Natural killer cell (primary cell): ENCODE measurements at regions not wholly inside any gene's neighbourhood (a gene's known extent, or its start where the extent isn't known, plus 50 kb on each side); places are given as distances from the start of the nearest gene placed in this dataset.

Experiments
- ATAC-seq, 3 donors: fragments of 150-1000 bp in 2 of 3; fragments of 200-7000 bp in 1 of 3; cut with Tn5 transposase; 1 replicate in 1 of 3; 2 replicates in 2 of 3; pipeline ENCODE4 v1.10.0; 2021; ENCODE audit warnings: mild to moderate bottlenecking in 2 of 3, moderate library complexity in 2 of 3
- DNase-seq, 2 donors: peaks; one replicate each; pipeline versions ENCODE4 v3.0.0 to v3.0.0-alpha.2; 2013 to 2021; ENCODE audit warnings: mixed read lengths in 1 of 2
- H3K27ac ChIP-seq: one replicate; pipeline ENCODE4 v1.5.1; 2013; ENCODE audit warnings: mild to moderate bottlenecking, low read length
- H3K27me3 ChIP-seq: one replicate; pipeline ENCODE4 v1.6.1; 2013; ENCODE audit warnings: low read length; ENCODE audit not compliant: control insufficient read depth, insufficient read depth
- H3K36me3 ChIP-seq: one replicate; pipeline ENCODE4 v1.6.1; 2013; ENCODE audit warnings: low read length; ENCODE audit not compliant: control insufficient read depth, insufficient read depth
- H3K4me1 ChIP-seq: one replicate; pipeline ENCODE4 v1.6.1; 2013; ENCODE audit warnings: low read length; ENCODE audit not compliant: control insufficient read depth, insufficient read depth
- H3K4me3 ChIP-seq: one replicate; pipeline ENCODE4 v1.5.1; 2013; ENCODE audit warnings: low read length
- H3K9me3 ChIP-seq: one replicate; pipeline ENCODE4 v1.6.1; 2013; ENCODE audit warnings: low read length; ENCODE audit not compliant: control insufficient read depth, insufficient read depth
- H3K27ac Mint-ChIP-seq, 2 donors: one replicate each; pipeline ENCODE4 v1.8.0; 2022; ENCODE audit warnings: mild to moderate bottlenecking in 2 of 2, mixed read lengths in 2 of 2, moderate library complexity in 1 of 2
- H3K27me3 Mint-ChIP-seq, 2 donors: one replicate each; pipeline ENCODE4 v1.8.0; 2022; ENCODE audit warnings: low read depth in 2 of 2, mixed read lengths in 2 of 2
- H3K36me3 Mint-ChIP-seq: one replicate; pipeline ENCODE4 v1.8.0; 2022; ENCODE audit warnings: mixed read lengths
- H3K4me1 Mint-ChIP-seq, 2 donors: one replicate each; pipeline ENCODE4 v1.8.0; 2022; ENCODE audit warnings: mixed read lengths in 2 of 2
- H3K4me3 Mint-ChIP-seq: one replicate; pipeline ENCODE4 v1.8.0; 2022; ENCODE audit warnings: mild to moderate bottlenecking, moderate library complexity, mixed read lengths
- H3K9me3 Mint-ChIP-seq, 2 donors: one replicate each; pipeline ENCODE4 v1.8.0; 2022; ENCODE audit warnings: mixed read lengths in 2 of 2
- CTCF ChIP-seq: fragments of 200-600 bp; IDR thresholded peaks from one replicate; pipeline ENCODE4 v1.8.0; 2022; ENCODE audit warnings: antibody characterized with exemption
- WGBS: methylation state at CpG from one replicate; pipeline ENCODE4 v1.1.7; 2013; ENCODE audit warnings: missing lambda C conversion rate; ENCODE audit not compliant: insufficient coverage; 5-methylcytosine and 5-hydroxymethylcytosine counted together
- intact Hi-C: fragments of 100-400 bp; cut with micrococcal nuclease; formaldehyde crosslinking; loops from one replicate; pipeline ENCODE4 v1.14.2; 2022

DNA sequence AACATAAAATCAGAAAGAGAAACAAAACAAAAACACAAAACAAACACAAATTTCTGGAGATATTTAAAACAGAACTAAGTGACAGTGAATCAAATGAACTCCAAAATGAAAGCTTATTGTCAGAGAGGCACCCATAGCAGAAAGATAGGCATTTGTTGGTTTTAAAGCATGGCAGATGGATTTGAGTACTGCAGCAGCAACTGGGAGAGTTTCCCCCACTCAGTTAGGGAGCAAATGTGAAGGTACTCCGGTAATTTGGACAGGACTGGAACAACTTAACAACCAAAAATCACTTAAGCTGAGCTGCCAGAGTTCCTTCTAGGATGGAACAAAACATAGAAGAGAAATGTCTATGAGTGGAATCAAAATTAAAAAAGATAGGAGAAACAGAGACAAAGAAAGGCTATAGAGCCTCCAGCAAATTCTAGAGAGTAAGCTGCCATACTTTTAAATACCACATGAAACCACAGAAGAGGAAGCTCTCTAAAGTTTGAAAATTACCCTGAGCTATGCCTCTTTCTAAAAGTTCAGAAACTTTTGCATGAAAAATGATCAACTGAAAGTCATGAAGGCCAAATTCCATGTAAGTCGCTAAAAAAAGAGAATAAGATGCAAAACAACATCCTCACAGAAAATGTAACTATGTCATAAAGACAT lies 1248.3 kb upstream of the USP15 start:
- Mint-ChIP-seq H3K27me3 (no peaks in the 10 kb centered on the region), H3K4me1 (no peaks in the 10 kb centered on the region), H3K4me3 (no peak overlapping the region), H3K27ac (no peak overlapping the region), H3K9me3 (peaks cover 10 to 18% of the 10 kb centered on the region in 2 donors), H3K36me3 (peaks cover 3% of the 10 kb centered on the region)
- DNase-seq: no peak
- Histone ChIP-seq H3K27ac (no peak overlapping the region), H3K36me3 (no peaks in the 10 kb centered on the region), H3K9me3 (no peaks in the 10 kb centered on the region), H3K27me3 (no peaks in the 10 kb centered on the region), H3K4me3 (no peak overlapping the region), H3K4me1 (no peaks in the 10 kb centered on the region)
- ATAC-seq: no peak
- TF ChIP-seq CTCF: no peak
- intact Hi-C loops: no loop called here
- no CpG with 5 or more reads among the region's 2 CpGs for WGBS

DNA sequence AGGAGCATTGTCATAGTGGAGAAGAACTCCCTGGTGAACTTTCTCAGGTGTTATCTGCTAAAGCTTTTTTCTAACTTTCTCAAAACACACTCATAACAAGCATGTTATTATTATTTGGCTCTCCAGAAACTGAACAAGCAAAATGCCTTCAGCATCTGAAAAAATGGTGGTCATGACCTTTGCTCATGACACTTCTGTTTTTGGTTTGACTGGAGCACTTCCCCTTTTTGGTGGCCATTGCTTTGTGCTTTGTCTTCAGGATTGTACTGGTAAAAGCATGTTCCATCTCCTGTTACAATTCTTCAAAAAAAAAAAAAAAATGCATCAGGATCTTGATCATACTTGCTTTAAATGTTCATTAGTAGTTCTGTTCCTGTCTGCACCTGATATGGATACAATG lies 1241.6 kb upstream of the USP15 start:
- H3K27ac Mint-ChIP-seq: no peak overlapping the region
- no peak overlapping the region for H3K4me3 Mint-ChIP-seq
- ATAC-seq (no peak), DNase-seq (no peak)
- H3K36me3 Mint-ChIP-seq: peaks cover 6% of the 10 kb centered on the region
- no peaks in the 10 kb centered on the region for H3K27me3 Mint-ChIP-seq
- intact Hi-C loops: no loop called here
- H3K27ac ChIP-seq: no peak overlapping the region
- no peak for TF ChIP-seq CTCF
- no peak overlapping the region for H3K4me3 ChIP-seq
- H3K9me3 ChIP-seq: peaks cover 7% of the 10 kb centered on the region
- H3K27me3 ChIP-seq: no peaks in the 10 kb centered on the region
- no peaks in the 10 kb centered on the region for H3K36me3 ChIP-seq
- no peaks in the 10 kb centered on the region for H3K4me1 ChIP-seq
- H3K9me3 Mint-ChIP-seq: peaks cover 11 to 21% of the 10 kb centered on the region in 2 donors
- H3K4me1 Mint-ChIP-seq: no peaks in the 10 kb centered on the region

DNA sequence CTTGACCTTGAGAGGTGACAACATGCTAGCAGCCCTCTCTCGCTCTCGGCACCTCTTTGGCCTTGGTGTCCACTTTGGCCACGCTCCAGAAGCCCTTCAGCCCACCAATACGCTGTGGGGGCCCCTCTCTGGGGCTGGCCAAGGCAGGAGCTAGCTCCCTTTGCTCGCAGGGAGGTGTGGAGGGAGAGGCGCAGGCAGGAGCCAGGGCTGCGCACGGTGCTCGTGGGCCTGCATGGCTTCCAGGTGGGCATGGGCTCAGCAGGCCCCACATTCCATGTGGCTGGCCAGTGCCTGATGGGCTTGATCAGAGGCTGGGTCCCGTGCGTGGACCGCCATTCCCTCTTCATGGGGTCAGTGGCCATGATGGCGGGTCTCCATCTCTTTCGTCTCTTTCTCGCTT lies 1237.0 kb upstream of the USP15 start:
- ATAC-seq (no peak), DNase-seq (no peak)
- Mint-ChIP-seq H3K4me1 (no peaks in the 10 kb centered on the region), H3K27ac (no peak overlapping the region), H3K9me3 (peaks cover 12 to 25% of the 10 kb centered on the region in 2 donors), H3K27me3 (no peaks in the 10 kb centered on the region), H3K36me3 (peaks cover 7% of the 10 kb centered on the region), H3K4me3 (no peak overlapping the region)
- H3K36me3 ChIP-seq: no peaks in the 10 kb centered on the region
- no peak for TF ChIP-seq CTCF
- H3K4me1 ChIP-seq: no peaks in the 10 kb centered on the region
- peaks cover 14% of the 10 kb centered on the region for H3K9me3 ChIP-seq
- intact Hi-C loops: no loop called here
- H3K27me3 ChIP-seq: no peaks in the 10 kb centered on the region
- WGBS: 88% methylated on average over 15 of the region's 15 CpGs
- H3K27ac ChIP-seq: no peak overlapping the region
- no peak overlapping the region for H3K4me3 ChIP-seq

DNA sequence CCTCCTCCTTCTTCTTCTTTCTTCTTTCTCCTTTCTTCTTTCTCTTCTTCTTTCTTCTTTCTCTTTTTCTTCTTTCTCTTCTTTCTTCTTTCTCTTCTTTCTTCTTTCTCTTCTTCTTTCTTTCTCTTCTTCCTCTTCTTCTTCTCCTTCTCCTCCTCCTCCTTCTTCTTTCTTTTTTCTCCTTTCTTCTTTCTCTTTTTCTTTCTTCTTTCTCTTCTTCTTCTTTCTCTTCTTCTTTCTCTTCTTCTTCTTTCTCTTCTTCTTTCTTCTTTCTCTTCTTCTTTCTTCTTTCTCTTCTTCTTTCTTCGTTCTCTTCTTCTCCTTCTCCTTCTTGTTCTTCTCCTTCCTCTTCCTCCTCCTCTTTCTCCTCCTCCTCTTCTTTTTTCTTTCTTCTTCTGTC lies 1230.7 kb upstream of the USP15 start:
- peaks cover 25% of the 10 kb centered on the region for H3K36me3 Mint-ChIP-seq
- no peaks in the 10 kb centered on the region for H3K27me3 ChIP-seq
- DNase-seq (no peak), ATAC-seq (no peak)
- H3K4me3 Mint-ChIP-seq: no peak overlapping the region
- no peaks in the 10 kb centered on the region for H3K36me3 ChIP-seq
- peaks cover 18 to 21% of the 10 kb centered on the region in 2 donors for H3K9me3 Mint-ChIP-seq
- peaks cover 4% of the 10 kb centered on the region for H3K9me3 ChIP-seq
- 89% methylated on average over 1 of the region's 1 CpG for WGBS
- H3K27ac Mint-ChIP-seq: no peak overlapping the region
- H3K4me3 ChIP-seq: no peak overlapping the region
- no peaks in the 10 kb centered on the region for H3K4me1 Mint-ChIP-seq
- intact Hi-C loops: no loop called here
- H3K27me3 Mint-ChIP-seq: no peaks in the 10 kb centered on the region
- H3K27ac ChIP-seq: no peak overlapping the region
- TF ChIP-seq CTCF: peak; percentile 23
- no peaks in the 10 kb centered on the region for H3K4me1 ChIP-seq
